ENCODE measurements at regions not wholly inside any gene's neighbourhood (a gene's known extent, or its start where the extent isn't known, plus 50 kb on each side); places are given as distances from the start of the nearest gene placed in this dataset.

- TF ChIP-seq CTCF (IDR thresholded peaks at IDR 0.05), result no peak
- no peak for TF ChIP-seq POLR2A (IDR thresholded peaks at IDR 0.05)
Measured at GRCh38 chr3:107870943-107871638, 219.7 kb downstream of the CD47 start.

All from uterus (tissue), 2 donors.